K562 (cell line): ENCODE measurements at regions not wholly inside any gene's neighbourhood (a gene's known extent, or its start where the extent isn't known, plus 50 kb on each side); places are given as distances from the start of the nearest gene placed in this dataset.

Experiments used
- ATAC-seq: fragments of 200-7000 bp; cut with Tn5 transposase; 3 replicates; pipeline ENCODE4 v1.9.1; 2020; ENCODE audit warnings: moderate library complexity
- BruUV-seq: library from RNA; stranded (reverse); fragments of 400-500 nt; replicated peaks from 2 replicates; lab custom pipeline; 2021; lab: Mats Ljungman, UMichigan
- CTCF ChIA-PET: fragments of 300-600 bp; formaldehyde crosslinking; extraction: SDS; loops from one replicate; lab custom pipeline; 2021; ENCODE audit warnings: low intra/inter-chr PET ratio; lab: Yijun Ruan, JAX
- POLR2A ChIA-PET: fragments of 300-600, 350-650 bp; sonication (Branson Sonifier 250); formaldehyde crosslinking; extraction: SDS; loops from one replicate; lab custom pipeline; 2021; ENCODE audit warnings: antibody characterized with exemption, inconsistent platforms; lab: Yijun Ruan, JAX
- DNase-seq, 4 experiments: peaks; one replicate each; pipeline versions ENCODE4 v3.0.0 to v3.0.0-alpha.2; 2011 to 2018; ENCODE audit warnings: low spot score in 3 of 4, mixed read lengths in 3 of 4; ENCODE audit errors: extremely low read depth in 1 of 4
- FAIRE-seq: peaks from 2 replicates; lab custom pipeline; 2011; peaks lifted over from hg19 to GRCh38; lab: Jason Lieb, UNC
- H2AFZ ChIP-seq: 2 replicates; pipeline ENCODE4 v1.6.0; 2011; ENCODE audit warnings: low read depth, low read length, control low read depth, inconsistent platforms
- H3K27ac ChIP-seq: fragments of 200-600 bp; 3 replicates; pipeline ENCODE4 v1.8.0; 2011; ENCODE audit warnings: low read depth, mild to moderate bottlenecking, control low read depth, inconsistent platforms, low read length, moderate library complexity, mixed read lengths; ENCODE audit errors: extremely low read depth
- H3K27me3 ChIP-seq, 2 experiments: fragments of 300-600 bp in 1 of 2; 2 replicates in 1 of 2; 3 replicates in 1 of 2; pipeline versions ENCODE4 v1.6.0 to v1.8.0; 2011; ENCODE audit warnings: inconsistent platforms in 2 of 2, low read length in 2 of 2, mild to moderate bottlenecking in 1 of 2, mixed read lengths in 1 of 2, moderate library complexity in 1 of 2; ENCODE audit not compliant: control insufficient read depth in 2 of 2, insufficient read depth in 2 of 2
- H3K36me3 ChIP-seq: fragments of 300-600 bp; 3 replicates; pipeline ENCODE4 v1.8.0; 2011; ENCODE audit warnings: mild to moderate bottlenecking, low read length, inconsistent platforms; ENCODE audit not compliant: control insufficient read depth, insufficient read depth
- H3K4me1 ChIP-seq, 2 experiments: fragments of 200-600 bp in 1 of 2; replicated peaks in 1 of 2; 2 replicates in 1 of 2; 3 replicates in 1 of 2; pipeline versions ENCODE4 v1.5.1 to v1.8.0; 2011; ENCODE audit warnings: inconsistent platforms in 2 of 2, low read length in 2 of 2, mild to moderate bottlenecking in 1 of 2, mixed read lengths in 1 of 2, moderate library complexity in 1 of 2; ENCODE audit not compliant: control insufficient read depth in 2 of 2, insufficient read depth in 2 of 2
- H3K4me2 ChIP-seq: 2 replicates; pipeline ENCODE4 v1.6.1; 2011; ENCODE audit warnings: low read length, control low read depth, inconsistent platforms, mixed read lengths; ENCODE audit not compliant: insufficient read depth
- H3K4me3 ChIP-seq: fragments of 200-600 bp; sonication (generic), shearing (Covaris generic); 2 replicates; pipeline ENCODE4 v1.5.1; 2016; ENCODE audit warnings: control low read depth, inconsistent platforms
- H3K79me2 ChIP-seq: fragments of 200-600 bp; 3 replicates; pipeline ENCODE4 v1.8.0; 2011; ENCODE audit warnings: low read length, inconsistent platforms; ENCODE audit not compliant: control insufficient read depth, insufficient read depth
- H3K9ac ChIP-seq, 2 experiments: 2 replicates each; pipeline versions ENCODE4 v1.6.0 to v1.6.1; 2011; ENCODE audit warnings: low read depth in 2 of 2, low read length in 2 of 2, control low read depth in 1 of 2, inconsistent platforms in 1 of 2, mild to moderate bottlenecking in 1 of 2, mixed read lengths in 1 of 2; ENCODE audit not compliant: insufficient read depth in 1 of 2
- H3K9me1 ChIP-seq: one replicate; pipeline ENCODE4 v1.6.0; 2011; ENCODE audit warnings: inconsistent platforms, mild to moderate bottlenecking, low read length, moderate library complexity; ENCODE audit not compliant: control insufficient read depth, insufficient read depth
- H3K9me3 ChIP-seq: replicated peaks from 2 replicates; pipeline ENCODE4 v1.5.1; 2011; ENCODE audit warnings: low read depth, low read length, inconsistent platforms; ENCODE audit not compliant: control insufficient read depth, insufficient read depth
- H4K20me1 ChIP-seq: replicated peaks from 2 replicates; pipeline ENCODE4 v1.6.1; 2011; ENCODE audit warnings: low read length, inconsistent platforms, mixed read lengths; ENCODE audit not compliant: control insufficient read depth, insufficient read depth
- DDX20 ChIP-seq: fragments of 450-650 bp; IDR thresholded peaks from 2 replicates; pipeline ENCODE4 v1.6.1; 2016; ENCODE audit warnings: missing genetic modification characterization, low read depth, mild to moderate bottlenecking, missing compliant biosample characterization, moderate library complexity
- ELF4 ChIP-seq: fragments of 450-650 bp; formaldehyde crosslinking; IDR thresholded peaks from 2 replicates; pipeline ENCODE4 v1.4.0; 2022; ENCODE audit warnings: missing genetic modification characterization
- GABPB1 ChIP-seq: sonication (generic); formaldehyde crosslinking; IDR thresholded peaks from 2 replicates; pipeline ENCODE4 v1.8.0; 2022; ENCODE audit warnings: mild to moderate bottlenecking, missing genetic modification reagents
- TCF7L2 ChIP-seq: fragments of 150-350 bp; IDR thresholded peaks from 2 replicates; pipeline ENCODE4 v1.6.1; 2016; ENCODE audit warnings: low read depth, mild to moderate bottlenecking, low read length, moderate library complexity
- ZC3H4 ChIP-seq: sonication (generic); formaldehyde crosslinking; IDR thresholded peaks from 2 replicates; pipeline ENCODE4 v1.9.0; 2021; ENCODE audit warnings: missing genetic modification reagents, borderline replicate concordance
- ZNF146 ChIP-seq: IDR thresholded peaks from one replicate; pipeline ENCODE4 v1.6.1; 2018; ENCODE audit warnings: missing compliant biosample characterization; ENCODE audit not compliant: unreplicated experiment
- ZNF224 ChIP-seq: sonication (generic); formaldehyde crosslinking; IDR thresholded peaks from 2 replicates; pipeline ENCODE4 v1.8.0; 2022; ENCODE audit warnings: mild to moderate bottlenecking, missing genetic modification reagents
- ZNF586 ChIP-seq: fragments of 450-650 bp; formaldehyde crosslinking; conservative IDR thresholded peaks from 2 replicates; pipeline ENCODE4 v1.4.0; 2020; ENCODE audit warnings: mild to moderate bottlenecking, moderate library complexity
- ZNF589 ChIP-seq: fragments of 200-800 bp; sonication (Bioruptor generic); IDR thresholded peaks from 2 replicates; pipeline ENCODE4 v1.6.1; 2016; ENCODE audit warnings: low read depth, missing genetic modification characterization, missing compliant biosample characterization
- ZNF766 ChIP-seq: fragments of 200-800 bp; sonication (Bioruptor generic); conservative IDR thresholded peaks from 2 replicates; pipeline ENCODE4 v1.6.1; 2016; ENCODE audit warnings: missing genetic modification characterization, missing compliant biosample characterization
- WGBS: fragments of 100-300 bp; shearing (Covaris generic); methylation state at CpG from one replicate; pipeline ENCODE4 v1.1.6; 2016; ENCODE audit warnings: low coverage, mixed read lengths; ENCODE audit not compliant: insufficient coverage; ENCODE audit errors: missing lambda C conversion rate; 5-methylcytosine and 5-hydroxymethylcytosine counted together
- in situ Hi-C: fragments of 300-500 bp; cut with MboI; formaldehyde crosslinking; loops from 4 replicates; pipeline ENCODE4 v1.15.0; 2018; ENCODE audit warnings: inconsistent platforms, mixed read lengths
- intact Hi-C: fragments of 100-400 bp; cut with micrococcal nuclease; formaldehyde crosslinking; loops from 2 replicates; pipeline ENCODE4 v1.14.2; 2022

- Histone ChIP-seq H3K27ac (no peak overlapping the region), H3K9me1 (no peaks in the 10 kb centered on the region), H3K9ac (no peak overlapping the region), H3K27me3 (no peaks in the 10 kb centered on the region), H4K20me1 (no peaks in the 10 kb centered on the region), H3K36me3 (no peaks in the 10 kb centered on the region), H3K4me1 (peaks cover 0 to 22% of the 10 kb centered on the region in 2 experiments; a peak in 3 of 5 replicates), H3K79me2 (no peaks in the 10 kb centered on the region), H2AFZ (no peak overlapping the region), H3K9me3 (peaks cover 5% of the 10 kb centered on the region), H3K4me2 (no peak overlapping the region), H3K4me3 (no peak overlapping the region)
- ATAC-seq (no peak), FAIRE-seq (no peak), DNase-seq (no peak)
- no TSS peak for BruUV-seq
- intact Hi-C loops, result loop anchor here (5.0 kb wide), 1 partner anchor 201 kb away; the partner anchor contains the start of gene HES1
- ChIA-PET CTCF (no interaction called here), POLR2A (interaction anchor here (0.6 kb wide), 1 partner anchor 136 kb away, joined by 3 read pairs; no protein-coding TSS in a partner anchor)
- 55% methylated on average over 1 of the region's 1 CpG for WGBS
- in situ Hi-C loops, result no loop called here
- no peak for TF ChIP-seq ZNF146 (CRISPR knock-in tag)
- no peak for TF ChIP-seq ZNF589 (CRISPR knock-in tag)
- TF ChIP-seq ZNF224 (CRISPR knock-in tag), result no peak
- TF ChIP-seq ELF4 (CRISPR knock-in tag), result no peak
- no peak for TF ChIP-seq ZNF766 (CRISPR knock-in tag)
- TF ChIP-seq ZC3H4 (CRISPR knock-in tag), result no peak
- TF ChIP-seq DDX20 (tag), result no peak
- no peak for TF ChIP-seq ZNF586
- no peak for TF ChIP-seq GABPB1 (CRISPR knock-in tag)
- no peak for TF ChIP-seq TCF7L2
- TF ChIP-seq, all 486 proteins: peak for 0
These were observed 200.0 kb upstream of the HES1 start for GRCh38 chr3:193935916-193936315.
